ENCODE measurements at regions not wholly inside any gene's neighbourhood (a gene's known extent, or its start where the extent isn't known, plus 50 kb on each side); places are given as distances from the start of the nearest gene placed in this dataset.

DNA sequence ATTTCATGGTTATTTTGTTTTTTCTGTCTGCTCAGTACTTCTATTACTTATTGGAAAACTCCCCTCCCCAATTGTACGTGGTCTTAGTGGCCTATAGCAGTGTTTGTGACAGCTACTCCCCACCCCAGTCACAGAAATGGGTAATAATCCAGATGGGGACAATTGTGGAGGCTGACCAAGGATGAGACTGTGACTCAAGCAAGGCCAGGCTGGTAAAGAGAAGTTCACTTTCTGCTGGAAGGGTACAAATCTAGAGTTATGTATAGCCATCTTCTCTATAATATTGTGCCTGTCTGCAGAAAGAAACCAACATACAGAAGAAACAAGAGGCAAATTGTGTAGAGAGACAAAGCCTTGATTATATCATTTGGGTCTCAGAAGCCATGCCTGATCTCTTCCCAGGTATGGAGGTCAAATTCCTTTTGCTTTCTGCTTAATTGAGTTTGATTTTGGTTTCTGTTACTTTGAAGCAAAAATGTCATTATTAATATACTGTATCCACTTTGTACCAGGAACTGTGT lies 270.4 kb downstream of the HLX start:
- Histone ChIP-seq H3K36me3 (replicated peaks) (no peaks in the 10 kb centered on the region), H3K27ac (no peak overlapping the region), H3K4me3 (ENCODE audit: low read depth, low read length) (no peak overlapping the region), H3K27me3 (replicated peaks) (no peaks in the 10 kb centered on the region)
- DNase-seq, result no peak
- in situ Hi-C loops (cut with HindIII; ENCODE audit: low pct_ligation_motif_present, low sequenced_read_pairs), result no loop called here
- TF ChIP-seq, protein P1, sequence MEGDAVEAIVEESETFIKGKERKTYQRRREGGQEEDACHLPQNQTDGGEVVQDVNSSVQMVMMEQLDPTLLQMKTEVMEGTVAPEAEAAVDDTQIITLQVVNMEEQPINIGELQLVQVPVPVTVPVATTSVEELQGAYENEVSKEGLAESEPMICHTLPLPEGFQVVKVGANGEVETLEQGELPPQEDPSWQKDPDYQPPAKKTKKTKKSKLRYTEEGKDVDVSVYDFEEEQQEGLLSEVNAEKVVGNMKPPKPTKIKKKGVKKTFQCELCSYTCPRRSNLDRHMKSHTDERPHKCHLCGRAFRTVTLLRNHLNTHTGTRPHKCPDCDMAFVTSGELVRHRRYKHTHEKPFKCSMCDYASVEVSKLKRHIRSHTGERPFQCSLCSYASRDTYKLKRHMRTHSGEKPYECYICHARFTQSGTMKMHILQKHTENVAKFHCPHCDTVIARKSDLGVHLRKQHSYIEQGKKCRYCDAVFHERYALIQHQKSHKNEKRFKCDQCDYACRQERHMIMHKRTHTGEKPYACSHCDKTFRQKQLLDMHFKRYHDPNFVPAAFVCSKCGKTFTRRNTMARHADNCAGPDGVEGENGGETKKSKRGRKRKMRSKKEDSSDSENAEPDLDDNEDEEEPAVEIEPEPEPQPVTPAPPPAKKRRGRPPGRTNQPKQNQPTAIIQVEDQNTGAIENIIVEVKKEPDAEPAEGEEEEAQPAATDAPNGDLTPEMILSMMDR (IDR thresholded peaks at IDR 0.05; ENCODE audit: low read depth, low read length, missing control alignments), result no peak

DNA sequence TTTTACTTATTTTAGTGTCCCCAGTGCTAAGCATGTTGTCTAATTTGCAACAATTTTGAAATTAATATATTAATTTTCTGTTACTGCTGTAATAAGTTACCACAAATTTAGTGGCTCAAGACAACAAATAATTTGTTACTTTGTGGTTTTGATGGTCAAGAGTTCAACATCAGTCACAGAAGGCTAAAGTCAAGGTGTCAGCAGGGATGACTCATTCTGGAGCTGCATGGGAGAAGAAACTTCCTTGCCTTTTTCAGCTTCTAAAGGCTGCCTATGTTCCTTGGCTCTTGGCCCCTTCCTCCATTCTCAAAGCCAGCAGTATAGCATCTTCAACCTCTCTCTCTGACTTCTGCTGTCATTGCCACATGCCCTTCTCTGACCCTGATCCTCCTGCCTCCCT lies 271.8 kb downstream of the HLX start:
- Histone ChIP-seq H3K27me3 (replicated peaks) (no peaks in the 10 kb centered on the region), H3K27ac (no peak overlapping the region), H3K4me3 (ENCODE audit: low read depth, low read length) (no peak overlapping the region), H3K36me3 (replicated peaks) (no peaks in the 10 kb centered on the region)
- in situ Hi-C loops (cut with HindIII; ENCODE audit: low pct_ligation_motif_present, low sequenced_read_pairs), result no loop called here
- TF ChIP-seq, protein P1 (IDR thresholded peaks at IDR 0.05; ENCODE audit: low read depth, low read length, missing control alignments), result no peak
- DNase-seq, result no peak

DNA sequence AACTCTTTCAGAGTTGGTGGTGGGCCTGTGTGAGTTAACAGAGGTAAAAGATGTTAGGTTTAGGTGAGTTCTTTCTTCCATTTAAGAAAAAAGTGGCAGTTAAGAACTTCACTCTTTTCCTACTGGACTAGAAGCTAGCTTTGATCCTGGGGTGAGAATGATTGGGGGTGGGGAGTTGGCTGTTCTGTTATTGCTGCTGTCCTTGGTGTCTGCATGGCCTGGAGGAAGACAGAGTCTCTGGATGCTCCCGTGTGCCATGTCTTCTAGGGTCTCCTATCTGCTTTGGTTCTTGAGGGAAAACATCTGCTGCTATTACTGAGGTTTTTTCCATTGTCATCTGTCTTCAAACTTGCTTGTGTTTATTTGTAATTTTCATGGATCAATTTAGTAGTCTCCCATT lies 275.7 kb downstream of the HLX start:
- no peak overlapping the region for H3K27ac ChIP-seq

DNA sequence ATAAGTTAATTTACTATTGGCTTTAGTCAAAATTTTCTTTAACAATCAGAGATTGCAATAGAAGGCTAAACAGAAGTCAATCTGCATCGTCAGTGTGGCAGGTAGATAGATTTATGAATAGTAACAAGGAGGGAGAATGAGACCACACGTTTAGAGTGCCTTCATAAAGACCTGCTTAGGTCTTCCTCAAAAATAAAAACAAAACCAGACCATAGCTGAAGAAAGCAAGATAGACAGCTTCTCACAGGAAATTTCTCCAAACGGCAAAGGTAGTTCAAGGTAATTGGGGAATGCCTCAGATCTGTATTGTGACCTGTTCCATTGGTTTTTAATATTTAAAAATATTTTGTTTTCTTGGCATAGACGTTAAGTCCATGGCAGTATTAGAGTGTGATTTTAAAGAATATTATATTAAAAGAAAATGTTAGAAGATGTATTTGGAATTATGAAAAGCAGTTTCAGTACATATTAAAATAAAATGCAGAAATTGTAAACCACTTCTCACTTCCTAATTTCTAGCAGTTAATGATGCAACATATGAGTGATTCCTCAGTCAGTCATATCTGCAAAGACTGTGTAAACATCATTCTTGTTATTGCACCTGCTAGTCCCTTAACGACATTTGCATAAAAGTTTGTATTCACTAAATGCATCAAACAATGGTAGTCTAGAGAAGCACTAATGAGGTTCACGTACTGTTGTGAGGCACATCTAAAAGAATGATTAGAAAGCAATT lies 278.0 kb downstream of the HLX start:
- H3K4me3 ChIP-seq (ENCODE audit: low read depth, low read length), result no peak overlapping the region
- no peaks in the 10 kb centered on the region for H3K36me3 ChIP-seq (replicated peaks)
- H3K27me3 ChIP-seq (replicated peaks), result no peaks in the 10 kb centered on the region
- in situ Hi-C loops (cut with HindIII; ENCODE audit: low pct_ligation_motif_present, low sequenced_read_pairs), result no loop called here
- H3K27ac ChIP-seq, result no peak overlapping the region
- TF ChIP-seq, protein P1 (IDR thresholded peaks at IDR 0.05; ENCODE audit: low read depth, low read length, missing control alignments), result no peak
- DNase-seq, result no peak

More for the DNA sequence above, 275.7 kb downstream of the HLX start:
- no peak for DNase-seq
- no peaks in the 10 kb centered on the region for H3K27me3 ChIP-seq (replicated peaks)
- in situ Hi-C loops (cut with HindIII; ENCODE audit: low pct_ligation_motif_present, low sequenced_read_pairs), result no loop called here
- TF ChIP-seq, protein P1 (IDR thresholded peaks at IDR 0.05; ENCODE audit: low read depth, low read length, missing control alignments), result no peak
- no peak overlapping the region for H3K4me3 ChIP-seq (ENCODE audit: low read depth, low read length)
- no peaks in the 10 kb centered on the region for H3K36me3 ChIP-seq (replicated peaks)

DNA sequence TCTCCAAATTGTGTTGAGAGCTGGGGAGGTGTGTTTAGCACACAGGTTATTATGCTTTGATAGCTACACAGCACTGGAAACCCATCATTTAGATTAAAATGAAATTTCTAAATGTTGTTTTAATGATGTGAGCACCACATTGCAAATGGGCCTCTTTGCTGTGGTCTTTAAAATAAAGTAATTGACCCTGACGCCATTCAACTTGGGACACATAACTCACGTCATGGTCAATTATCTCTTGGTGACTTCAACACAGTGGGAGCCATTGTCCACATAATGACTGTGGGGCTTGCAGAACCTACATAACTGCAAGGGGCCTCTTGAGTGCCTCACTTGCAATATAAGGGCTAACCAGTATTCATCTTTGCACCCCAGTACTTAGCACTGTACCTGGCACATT lies 280.4 kb downstream of the HLX start:
- Histone ChIP-seq H3K27me3 (replicated peaks) (no peaks in the 10 kb centered on the region), H3K27ac (no peak overlapping the region), H3K36me3 (replicated peaks) (no peaks in the 10 kb centered on the region), H3K4me3 (ENCODE audit: low read depth, low read length) (no peak overlapping the region)
- no peak for DNase-seq
- TF ChIP-seq, protein P1 (IDR thresholded peaks at IDR 0.05; ENCODE audit: low read depth, low read length, missing control alignments), result no peak
- in situ Hi-C loops (cut with HindIII; ENCODE audit: low pct_ligation_motif_present, low sequenced_read_pairs), result no loop called here
